Lung (tissue), 11 donors: ENCODE measurements at regions not wholly inside any gene's neighbourhood (a gene's known extent, or its start where the extent isn't known, plus 50 kb on each side); places are given as distances from the start of the nearest gene placed in this dataset.

Source experiments
- ATAC-seq: fragments of 200-7000 bp; cut with Tn5 transposase; one replicate; pipeline ENCODE4 v1.9.1; 2020; ENCODE audit warnings: moderate number of reproducible peaks; ENCODE audit not compliant: insufficient read depth, low FRiP score
- DNase-seq, 3 donors: peaks; one replicate each; pipeline ENCODE4 v3.0.0-alpha.2; 2013 to 2017
- H3K27ac ChIP-seq, 2 donors: one replicate each; pipeline ENCODE4 v1.5.1; 2013; ENCODE audit warnings: mild to moderate bottlenecking in 2 of 2, moderate library complexity in 2 of 2, control low read depth in 1 of 2, inconsistent platforms in 1 of 2, low read depth in 1 of 2, low read length in 1 of 2
- H3K27me3 ChIP-seq, 3 donors: one replicate each; pipeline ENCODE4 v1.5.1; 2013; ENCODE audit warnings: low read length in 2 of 3; ENCODE audit not compliant: control insufficient read depth in 3 of 3, insufficient read depth in 3 of 3
- H3K36me3 ChIP-seq, 4 donors: one replicate each; pipeline ENCODE4 v1.5.1; 2013; ENCODE audit warnings: low read length in 4 of 4, mild to moderate bottlenecking in 1 of 4, moderate library complexity in 1 of 4; ENCODE audit not compliant: control insufficient read depth in 4 of 4, insufficient read depth in 4 of 4
- H3K4me1 ChIP-seq, 5 donors: one replicate each; pipeline ENCODE4 v1.5.1; 2013; ENCODE audit warnings: low read length in 5 of 5, mild to moderate bottlenecking in 2 of 5, moderate library complexity in 1 of 5; ENCODE audit not compliant: control insufficient read depth in 5 of 5, insufficient read depth in 5 of 5
- H3K4me3 ChIP-seq: one replicate; pipeline ENCODE4 v1.5.1; 2013; ENCODE audit warnings: mild to moderate bottlenecking, control low read depth, moderate library complexity
- H3K9ac ChIP-seq, 2 donors: one replicate each; pipeline ENCODE4 v1.5.1; 2013; ENCODE audit warnings: low read length in 2 of 2, control low read depth in 1 of 2; ENCODE audit not compliant: insufficient read depth in 1 of 2
- H3K9me3 ChIP-seq, 4 donors: one replicate each; pipeline ENCODE4 v1.5.1; 2013; ENCODE audit warnings: low read length in 3 of 4, mild to moderate bottlenecking in 1 of 4, moderate library complexity in 1 of 4; ENCODE audit not compliant: control insufficient read depth in 4 of 4, insufficient read depth in 3 of 4
- WGBS, 2 donors: extraction: QIAGEN DNeasy Blood & Tissue Kit; methylation state at CpG; one replicate each; pipeline ENCODE4 v1.1.7; 2013; 5-methylcytosine and 5-hydroxymethylcytosine counted together
- TF ChIP-seq, protein P1 (sequence below): IDR thresholded peaks from 2 replicates; pipeline ENCODE4 v1.5.1; 2012; ENCODE audit warnings: mild to moderate bottlenecking; ENCODE audit errors: control extremely low read depth, extremely low read depth
- donor health status: control.
- donor health status: control.
- donor health status: Bipolar disorder and iron deficiency.
- donor health status: healthy.
- donor health status: DM: yes; HTN: yes; CAD: no.

- TF ChIP-seq, protein P1, sequence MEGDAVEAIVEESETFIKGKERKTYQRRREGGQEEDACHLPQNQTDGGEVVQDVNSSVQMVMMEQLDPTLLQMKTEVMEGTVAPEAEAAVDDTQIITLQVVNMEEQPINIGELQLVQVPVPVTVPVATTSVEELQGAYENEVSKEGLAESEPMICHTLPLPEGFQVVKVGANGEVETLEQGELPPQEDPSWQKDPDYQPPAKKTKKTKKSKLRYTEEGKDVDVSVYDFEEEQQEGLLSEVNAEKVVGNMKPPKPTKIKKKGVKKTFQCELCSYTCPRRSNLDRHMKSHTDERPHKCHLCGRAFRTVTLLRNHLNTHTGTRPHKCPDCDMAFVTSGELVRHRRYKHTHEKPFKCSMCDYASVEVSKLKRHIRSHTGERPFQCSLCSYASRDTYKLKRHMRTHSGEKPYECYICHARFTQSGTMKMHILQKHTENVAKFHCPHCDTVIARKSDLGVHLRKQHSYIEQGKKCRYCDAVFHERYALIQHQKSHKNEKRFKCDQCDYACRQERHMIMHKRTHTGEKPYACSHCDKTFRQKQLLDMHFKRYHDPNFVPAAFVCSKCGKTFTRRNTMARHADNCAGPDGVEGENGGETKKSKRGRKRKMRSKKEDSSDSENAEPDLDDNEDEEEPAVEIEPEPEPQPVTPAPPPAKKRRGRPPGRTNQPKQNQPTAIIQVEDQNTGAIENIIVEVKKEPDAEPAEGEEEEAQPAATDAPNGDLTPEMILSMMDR = no peak
- no peaks in the 10 kb centered on the region for H3K36me3 ChIP-seq
- ATAC-seq (no peak), DNase-seq (no peak)
- H3K4me3 ChIP-seq = no peak overlapping the region
- no peak overlapping the region for H3K9ac ChIP-seq
- H3K9me3 ChIP-seq = no peaks in the 10 kb centered on the region
- H3K27me3 ChIP-seq = peaks cover 0 to 2% (median 0%) of the 10 kb centered on the region in 3 donors
- no peak overlapping the region for H3K27ac ChIP-seq
- H3K4me1 ChIP-seq = peaks cover 0 to 24% (median 17%) of the 10 kb centered on the region in 5 donors
Measured at GRCh38 chr15:70475921-70476320, 287.4 kb downstream of the UACA start.

DNA sequence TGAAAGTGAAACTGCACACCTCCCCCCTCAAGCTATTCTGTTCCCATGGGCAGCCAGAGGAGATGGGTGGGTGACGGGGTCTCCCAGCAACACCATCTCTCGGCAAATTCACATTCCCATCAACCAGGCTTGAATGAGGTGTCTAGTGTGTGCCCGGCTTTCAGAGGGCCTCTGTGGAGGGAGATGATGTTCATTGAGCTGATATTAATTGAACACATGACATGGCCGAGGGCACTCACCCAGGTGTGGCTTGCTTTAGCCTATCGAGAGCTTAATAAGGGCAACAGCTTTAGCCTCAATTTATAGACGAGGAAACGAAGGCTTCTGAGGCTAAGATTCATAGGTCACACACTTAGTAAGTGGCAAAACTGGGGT, 288.0 kb downstream of the UACA start:
- Histone ChIP-seq H3K36me3 (no peaks in the 10 kb centered on the region), H3K4me3 (no peak overlapping the region), H3K9ac (no peak overlapping the region), H3K27ac (peak overlapping the region in 1 of 2 donors; percentile 43), H3K27me3 (peaks cover 0 to 2% (median 0%) of the 10 kb centered on the region in 3 donors), H3K4me1 (peaks cover 0 to 24% (median 17%) of the 10 kb centered on the region in 5 donors), H3K9me3 (no peaks in the 10 kb centered on the region)
- 61 to 67% methylated on average over 7 of the region's 7 CpGs for WGBS, 2 donors
- TF ChIP-seq, protein P1 = no peak
- ATAC-seq (no peak), DNase-seq (no peak)

- DNase-seq (peak; percentile 41 to 87 (median 79)), ATAC-seq (peak; percentile 78)
- Histone ChIP-seq H3K4me1 (peaks cover 0 to 24% (median 17%) of the 10 kb centered on the region in 5 donors), H3K9ac (no peak overlapping the region), H3K36me3 (no peaks in the 10 kb centered on the region), H3K4me3 (no peak overlapping the region), H3K27me3 (peaks cover 0 to 2% (median 0%) of the 10 kb centered on the region in 3 donors), H3K9me3 (no peaks in the 10 kb centered on the region), H3K27ac (peak overlapping the region in 1 of 2 donors; percentile 75)
- WGBS, 2 donors = 16 to 18% methylated on average over 36 of the region's 36 CpGs
- TF ChIP-seq, protein P1 = no peak
Measured at GRCh38 chr15:70474471-70475406, 288.6 kb downstream of the UACA start.
